HL-60 (cell line): ENCODE measurements at regions not wholly inside any gene's neighbourhood (a gene's known extent, or its start where the extent isn't known, plus 50 kb on each side); places are given as distances from the start of the nearest gene placed in this dataset.

Experiments used
- DNase-seq, 2 experiments: peaks; one replicate each; pipeline ENCODE4 v3.0.0-alpha.2; 2010 to 2020; ENCODE audit warnings: low read depth in 1 of 2, low spot score in 1 of 2
- H3K27ac ChIP-seq: fragments of 250-450 bp; sonication (Bioruptor Pico); replicated peaks from 2 replicates; pipeline ENCODE4 v1.5.1; 2020; ENCODE audit warnings: mild to moderate bottlenecking, moderate library complexity
- H3K27me3 ChIP-seq: fragments of 250-450 bp; sonication (Bioruptor Pico); 2 replicates; pipeline ENCODE4 v1.5.1; 2021; ENCODE audit warnings: mild to moderate bottlenecking, moderate library complexity; ENCODE audit not compliant: insufficient read depth, poor library complexity, severe bottlenecking
- H3K4me3 ChIP-seq: replicated peaks from 2 replicates; pipeline ENCODE4 v1.5.1; 2011; ENCODE audit warnings: mild to moderate bottlenecking, control low read depth, low read length; ENCODE audit not compliant: insufficient read depth
- GABPA ChIP-seq: IDR thresholded peaks from 2 replicates; pipeline ENCODE4 v1.6.1; 2012; ENCODE audit warnings: low read depth
- POLR2AphosphoS5 ChIP-seq: IDR thresholded peaks from 2 replicates; pipeline ENCODE4 v1.6.1; 2012; ENCODE audit warnings: low read depth
- REST ChIP-seq: IDR thresholded peaks from 2 replicates; pipeline ENCODE4 v1.6.1; 2012; ENCODE audit warnings: low read depth; ENCODE audit not compliant: insufficient replicate concordance
- SPI1 ChIP-seq: IDR thresholded peaks from 2 replicates; pipeline ENCODE4 v1.6.1; 2012; ENCODE audit warnings: low read depth, mild to moderate bottlenecking, borderline replicate concordance
- TF ChIP-seq, protein P1 (sequence below): IDR thresholded peaks from one replicate; pipeline ENCODE4 v1.5.1; 2011; ENCODE audit warnings: low read length, control low read depth, inconsistent platforms; ENCODE audit not compliant: insufficient read depth

GRCh38 chr10:44310762-44311562 is 73.9 kb downstream of the CXCL12 start:
- no peak overlapping the region for H3K27ac ChIP-seq
- H3K4me3 ChIP-seq: no peak overlapping the region

GRCh38 chr10:44309939-44310761 is 74.7 kb downstream of the CXCL12 start:
- DNase-seq: no peak
- no peak for TF ChIP-seq REST
- no peak for TF ChIP-seq POLR2AphosphoS5
- TF ChIP-seq GABPA: no peak
- no peak for TF ChIP-seq SPI1
- TF ChIP-seq, protein P1, sequence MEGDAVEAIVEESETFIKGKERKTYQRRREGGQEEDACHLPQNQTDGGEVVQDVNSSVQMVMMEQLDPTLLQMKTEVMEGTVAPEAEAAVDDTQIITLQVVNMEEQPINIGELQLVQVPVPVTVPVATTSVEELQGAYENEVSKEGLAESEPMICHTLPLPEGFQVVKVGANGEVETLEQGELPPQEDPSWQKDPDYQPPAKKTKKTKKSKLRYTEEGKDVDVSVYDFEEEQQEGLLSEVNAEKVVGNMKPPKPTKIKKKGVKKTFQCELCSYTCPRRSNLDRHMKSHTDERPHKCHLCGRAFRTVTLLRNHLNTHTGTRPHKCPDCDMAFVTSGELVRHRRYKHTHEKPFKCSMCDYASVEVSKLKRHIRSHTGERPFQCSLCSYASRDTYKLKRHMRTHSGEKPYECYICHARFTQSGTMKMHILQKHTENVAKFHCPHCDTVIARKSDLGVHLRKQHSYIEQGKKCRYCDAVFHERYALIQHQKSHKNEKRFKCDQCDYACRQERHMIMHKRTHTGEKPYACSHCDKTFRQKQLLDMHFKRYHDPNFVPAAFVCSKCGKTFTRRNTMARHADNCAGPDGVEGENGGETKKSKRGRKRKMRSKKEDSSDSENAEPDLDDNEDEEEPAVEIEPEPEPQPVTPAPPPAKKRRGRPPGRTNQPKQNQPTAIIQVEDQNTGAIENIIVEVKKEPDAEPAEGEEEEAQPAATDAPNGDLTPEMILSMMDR: no peak
- peaks cover 5% of the 10 kb centered on the region for H3K27me3 ChIP-seq
- H3K4me3 ChIP-seq: no peak overlapping the region
- H3K27ac ChIP-seq: no peak overlapping the region

More at GRCh38 chr10:44310762-44311562, 73.9 kb downstream of the CXCL12 start:
- H3K27me3 ChIP-seq: peaks cover 5% of the 10 kb centered on the region
- TF ChIP-seq REST (no peak), POLR2AphosphoS5 (no peak), GABPA (no peak), SPI1 (no peak)
- TF ChIP-seq, protein P1: peak; percentile 27
- DNase-seq: peak; percentile 16 to 52

DNA sequence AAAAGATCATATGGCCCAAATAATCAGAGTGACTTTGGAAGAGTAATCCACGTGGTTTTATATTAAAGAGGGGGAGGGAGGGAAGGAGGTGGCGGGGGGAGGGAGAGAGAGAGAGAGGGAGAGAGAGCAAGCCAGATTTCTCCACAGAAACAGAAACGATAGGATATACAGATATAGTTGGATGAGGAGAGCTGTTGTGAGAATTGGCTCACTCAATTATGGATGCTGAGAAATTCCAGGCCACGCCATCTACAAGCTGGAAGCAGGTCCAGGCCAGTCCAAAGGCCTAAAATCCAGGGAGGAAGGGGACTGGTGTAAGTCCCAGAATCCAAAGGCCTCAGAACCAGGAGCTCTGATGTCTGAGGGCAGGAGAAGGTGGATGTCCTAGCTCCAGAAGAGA is 75.5 kb downstream of the CXCL12 start:
- Histone ChIP-seq H3K27me3 (peaks cover 5% of the 10 kb centered on the region), H3K4me3 (no peak overlapping the region), H3K27ac (no peak overlapping the region)
- no peak for DNase-seq
- TF ChIP-seq REST (no peak), POLR2AphosphoS5 (no peak), SPI1 (no peak), GABPA (no peak)
- TF ChIP-seq, protein P1: no peak
